NCI-H2196 treated with DMSO at 0.1 percent for 48 hours (cell line): ENCODE measurements at regions not wholly inside any gene's neighbourhood (a gene's known extent, or its start where the extent isn't known, plus 50 kb on each side); places are given as distances from the start of the nearest gene placed in this dataset.

Experiments used
- DNase-seq: peaks from one replicate; lab custom pipeline; 2025; ENCODE audit not compliant: unreplicated experiment; lab: John Stamatoyannopoulos, UW

- DNase-seq, result no peak
Measured at GRCh38 chr16:22757202-22757601, 56.8 kb upstream of the HS3ST2 start.

- DNase-seq, result no peak
Measured at GRCh38 chr16:22762486-22762885, 51.5 kb upstream of the HS3ST2 start.

- DNase-seq, result no peak
Measured at GRCh38 chr16:22763437-22764080, 50.4 kb upstream of the HS3ST2 start.
